ENCODE measurements at regions not wholly inside any gene's neighbourhood (a gene's known extent, or its start where the extent isn't known, plus 50 kb on each side); places are given as distances from the start of the nearest gene placed in this dataset.
"Not testable (repeated sequence)": the region's sequence is repeated elsewhere in the genome, so short reads cannot be mapped to it uniquely, and the experiment has no call there.

GRCh38 chr16:88196471-88197400 is 186.0 kb upstream of the ZNF469 start:
- no peak for TF ChIP-seq CTCF (IDR thresholded peaks at IDR 0.05; ENCODE audit: low read depth, low read length)
- no peak for DNase-seq (ENCODE audit: extremely low read depth, low read depth)

- no peak for DNase-seq (ENCODE audit: extremely low read depth, low read depth)
- no peak for TF ChIP-seq CTCF (IDR thresholded peaks at IDR 0.05; ENCODE audit: low read depth, low read length)
These were observed 185.0 kb upstream of the ZNF469 start for GRCh38 chr16:88197481-88198456.

DNA sequence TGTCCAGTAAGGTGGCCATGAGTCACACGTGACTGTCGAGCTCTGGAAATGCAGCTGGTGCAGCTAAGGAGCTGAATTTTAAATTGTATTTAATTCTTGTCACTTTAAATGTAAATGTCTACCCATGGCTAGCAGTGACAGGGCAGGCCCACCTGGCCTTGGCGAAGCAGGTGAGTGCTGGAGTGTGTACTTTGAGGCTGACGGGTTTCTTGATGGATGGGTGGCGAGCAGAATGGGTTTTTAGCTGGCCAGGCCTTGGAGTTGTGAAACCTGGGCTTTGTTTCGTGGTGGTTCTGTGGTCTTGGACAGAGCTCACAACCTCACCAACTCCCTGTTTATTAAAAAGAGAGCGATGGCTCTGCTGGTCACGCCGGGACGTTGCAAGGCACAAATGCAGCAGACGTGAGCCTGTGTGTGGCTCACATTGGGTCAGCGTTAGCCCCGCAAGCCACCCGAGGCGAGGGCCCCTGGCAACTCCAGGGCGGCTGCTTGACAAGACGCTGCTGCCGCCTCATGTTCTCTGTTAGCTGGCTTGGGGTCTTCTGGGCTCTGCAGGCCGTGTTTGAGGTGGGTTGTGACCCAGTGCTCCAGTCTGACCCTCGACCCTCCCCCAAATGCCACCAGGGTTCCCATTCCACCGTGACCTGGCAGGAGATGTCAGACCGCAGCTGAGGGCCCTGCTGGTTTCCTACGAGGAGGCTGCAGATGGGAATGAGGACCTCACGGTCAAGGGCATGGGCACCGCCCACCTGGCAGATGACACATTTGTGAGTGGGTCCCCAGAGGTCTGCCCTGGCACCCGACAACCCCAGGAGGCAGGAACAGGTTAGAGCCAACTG is 184.1 kb upstream of the ZNF469 start:
- DNase-seq (ENCODE audit: extremely low read depth, low read depth), result not testable (repeated sequence)

DNA sequence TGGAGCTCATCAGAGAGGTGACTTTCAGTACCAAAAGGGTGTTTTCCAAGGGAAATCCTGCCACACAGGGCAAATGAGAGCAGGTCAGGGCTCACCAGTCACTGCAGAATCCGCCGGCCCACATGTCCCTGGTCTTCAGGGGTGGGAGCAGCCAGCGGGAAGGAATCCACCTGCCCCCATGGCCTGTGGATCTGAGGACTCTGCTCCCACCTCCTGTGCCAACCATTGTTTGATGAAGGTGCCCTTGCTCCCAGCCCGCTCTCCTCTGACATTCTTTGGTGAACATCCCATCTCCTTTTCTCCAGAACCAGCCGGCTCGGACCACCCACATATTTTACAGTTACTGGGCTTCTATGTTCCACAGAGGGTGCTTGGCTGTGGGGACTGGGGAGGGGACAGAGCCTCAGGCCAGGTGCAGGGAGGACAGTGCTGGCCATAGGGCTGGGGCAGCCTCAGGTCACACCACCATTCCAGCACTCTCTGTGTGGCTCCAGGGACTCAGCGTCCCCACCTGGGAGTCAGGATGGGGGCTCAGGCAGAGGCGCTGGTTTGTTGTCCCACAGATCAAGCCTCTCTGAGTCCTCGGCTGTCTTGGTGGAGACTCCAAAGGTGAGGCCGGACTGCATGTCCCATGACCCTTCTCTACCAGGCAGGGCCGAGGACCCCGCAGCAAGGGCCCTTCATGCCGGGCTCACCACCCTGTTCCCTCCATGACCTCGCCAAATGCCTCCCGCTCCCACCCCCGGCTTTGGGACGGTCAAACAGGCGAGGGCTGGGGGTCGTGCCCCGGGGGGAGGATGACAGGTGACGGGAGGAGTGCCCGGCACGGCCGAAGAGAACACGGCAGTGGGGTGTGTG is 183.2 kb upstream of the ZNF469 start:
- not testable (repeated sequence) for DNase-seq (ENCODE audit: extremely low read depth, low read depth)

GRCh38 chr16:88200154-88200895 is 182.4 kb upstream of the ZNF469 start:
- DNase-seq (ENCODE audit: extremely low read depth, low read depth), result not testable (repeated sequence)

- no peak for TF ChIP-seq CTCF (IDR thresholded peaks at IDR 0.05; ENCODE audit: low read depth, low read length)
- no peak for DNase-seq (ENCODE audit: extremely low read depth, low read depth)
These were observed 181.9 kb upstream of the ZNF469 start for GRCh38 chr16:88200896-88201185.

DNA sequence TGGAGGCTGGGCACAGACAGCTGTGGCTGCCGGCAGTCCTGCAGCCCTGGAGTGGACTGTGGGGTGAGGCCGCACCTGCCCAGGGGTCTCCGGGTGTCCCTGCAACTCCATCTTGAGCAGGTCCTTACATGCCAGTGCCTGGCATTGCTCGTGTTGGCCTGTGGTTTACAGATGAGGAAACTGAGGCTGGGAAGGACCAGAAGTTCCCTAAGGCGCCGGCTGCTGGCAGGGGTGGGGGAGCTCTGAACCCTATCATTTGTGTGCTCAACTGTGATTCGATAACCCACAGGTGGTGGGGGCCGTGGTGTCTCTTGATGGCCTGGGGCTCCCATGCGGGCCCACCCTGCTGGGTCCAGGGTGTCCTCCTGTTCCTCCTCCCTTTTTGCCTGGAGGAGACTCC is 181.1 kb upstream of the ZNF469 start:
- DNase-seq (ENCODE audit: extremely low read depth, low read depth), result not testable (repeated sequence)

DNA sequence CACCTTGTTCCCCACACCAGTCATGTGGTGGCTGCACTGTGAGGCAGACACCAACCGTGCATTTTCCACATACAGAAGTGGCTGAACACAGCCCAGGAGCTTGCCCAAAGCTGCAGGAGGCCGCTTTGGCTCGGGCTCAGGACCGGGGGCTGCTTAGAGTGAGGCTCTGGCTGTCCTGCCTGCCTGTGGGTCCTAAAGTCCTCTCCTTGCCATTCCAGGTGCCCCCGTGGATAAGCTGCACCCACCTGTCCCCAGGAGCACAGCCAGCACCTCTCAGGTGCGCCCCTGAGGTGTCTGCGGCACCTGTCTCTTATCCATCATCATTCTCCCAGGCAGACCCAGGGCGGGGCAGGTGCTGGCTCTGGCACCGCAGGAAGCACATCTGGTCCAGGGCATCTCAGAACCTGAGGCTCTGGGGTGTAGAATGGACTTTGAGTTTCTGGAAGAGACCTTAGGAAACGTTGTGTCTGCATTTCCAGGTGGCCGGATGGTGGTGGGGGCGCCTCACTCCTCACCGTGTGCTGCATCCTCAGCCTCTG is 180.5 kb upstream of the ZNF469 start:
- no peak for DNase-seq (ENCODE audit: extremely low read depth, low read depth)
- no peak for TF ChIP-seq CTCF (IDR thresholded peaks at IDR 0.05; ENCODE audit: low read depth, low read length)

GRCh38 chr16:88202856-88203681 is 179.7 kb upstream of the ZNF469 start:
- not testable (repeated sequence) for DNase-seq (ENCODE audit: extremely low read depth, low read depth)

- DNase-seq (ENCODE audit: extremely low read depth, low read depth), result not testable (repeated sequence)
These were observed 178.3 kb upstream of the ZNF469 start for GRCh38 chr16:88204131-88205110.
